SK-N-MC (cell line): ENCODE measurements at regions not wholly inside any gene's neighbourhood (a gene's known extent, or its start where the extent isn't known, plus 50 kb on each side); places are given as distances from the start of the nearest gene placed in this dataset.

Source experiments
- EZH2 ChIP-seq: fragments of 200-600 bp; sonication (generic); IDR thresholded peaks from one replicate; pipeline ENCODE4 v1.6.1; 2017; ENCODE audit warnings: antibody characterized with exemption
- FOXP2 ChIP-seq: optimal IDR thresholded peaks from 2 replicates; pipeline ENCODE3; 2011; ENCODE audit warnings: mild to moderate bottlenecking, moderate library complexity; ENCODE audit not compliant: insufficient read depth; ENCODE audit errors: extremely low read length, control extremely low read depth
- POLR2AphosphoS5 ChIP-seq: IDR thresholded peaks from 2 replicates; pipeline ENCODE4 v1.6.1; 2012; ENCODE audit warnings: mild to moderate bottlenecking, low read depth, low read length, borderline replicate concordance

GRCh38 chr2:128503399-128504245 is 185.0 kb upstream of the HS6ST1 start:
- no peak for TF ChIP-seq POLR2AphosphoS5
- TF ChIP-seq FOXP2: no peak
- no peak for TF ChIP-seq EZH2
